GM12878 (cell line): ENCODE measurements at regions not wholly inside any gene's neighbourhood (a gene's known extent, or its start where the extent isn't known, plus 50 kb on each side); places are given as distances from the start of the nearest gene placed in this dataset.
"Not testable (repeated sequence)": the region's sequence is repeated elsewhere in the genome, so short reads cannot be mapped to it uniquely, and the experiment has no call there.

Experiments
- ATAC-seq: fragments of 200-7000 bp; cut with Tn5 transposase; 3 replicates; pipeline ENCODE4 v1.9.1; 2020; ENCODE audit warnings: mild to moderate bottlenecking, moderate library complexity
- BruUV-seq: library from RNA; stranded (reverse); fragments of 400-500 nt; replicated peaks from 2 replicates; lab custom pipeline; 2021; lab: Mats Ljungman, UMichigan
- CTCF ChIA-PET: fragments of 300-600 bp; sonication (Branson Sonifier 250); formaldehyde crosslinking; extraction: SDS; loops from one replicate; lab custom pipeline; 2021; ENCODE audit warnings: inconsistent platforms; lab: Yijun Ruan, JAX
- POLR2A ChIA-PET: fragments of 350-600 bp; formaldehyde crosslinking; extraction: SDS; loops from one replicate; lab custom pipeline; 2021; ENCODE audit warnings: inconsistent platforms; lab: Charles Lee
- RAD21 ChIA-PET: fragments of 300-600 bp; sonication (Branson Sonifier 250); formaldehyde crosslinking; loops from one replicate; lab custom pipeline; 2023; ENCODE audit warnings: antibody characterized with exemption; ENCODE audit not compliant: unreplicated experiment; lab: Charles Lee
- SMC1A ChIA-PET: fragments of 300-600 bp; sonication (Branson Sonifier 250); formaldehyde crosslinking; loops from one replicate; lab custom pipeline; 2023; ENCODE audit not compliant: unreplicated experiment, uncharacterized antibody; lab: Charles Lee
- DNase-seq: peaks from one replicate; pipeline ENCODE4 v3.0.0-alpha.2; 2011; ENCODE audit warnings: low read depth, low spot score
- FAIRE-seq: peaks from 3 replicates; lab custom pipeline; 2011; peaks lifted over from hg19 to GRCh38; lab: Jason Lieb, UNC
- H2AFZ ChIP-seq: 2 replicates; pipeline ENCODE4 v1.6.0; 2011; ENCODE audit warnings: low read depth, low read length, control low read depth; ENCODE audit not compliant: control insufficient read depth
- H3K27ac ChIP-seq: 2 replicates; pipeline ENCODE4 v1.5.1; 2011; ENCODE audit warnings: control low read depth; ENCODE audit not compliant: control insufficient read depth, insufficient read depth
- H3K27me3 ChIP-seq, 2 experiments: replicated peaks in 1 of 2; 2 replicates each; pipeline versions ENCODE4 v1.6.0 to v1.6.1; 2011; ENCODE audit warnings: low read length in 1 of 2; ENCODE audit not compliant: control insufficient read depth in 2 of 2, insufficient read depth in 2 of 2
- H3K36me3 ChIP-seq, 2 experiments: 2 replicates each; pipeline ENCODE4 v1.5.1; 2011; ENCODE audit warnings: low read length in 1 of 2; ENCODE audit not compliant: control insufficient read depth in 2 of 2, insufficient read depth in 2 of 2
- H3K4me1 ChIP-seq: 2 replicates; pipeline ENCODE4 v1.6.1; 2011; ENCODE audit warnings: mild to moderate bottlenecking, low read length, moderate library complexity, mixed read lengths; ENCODE audit not compliant: control insufficient read depth, insufficient read depth
- H3K4me2 ChIP-seq: 2 replicates; pipeline ENCODE4 v1.6.0; 2011; ENCODE audit warnings: control low read depth; ENCODE audit not compliant: control insufficient read depth, insufficient read depth
- H3K4me3 ChIP-seq: fragments of 200-600 bp; sonication (generic); 2 replicates; pipeline ENCODE4 v1.5.1; 2016
- H3K79me2 ChIP-seq: 2 replicates; pipeline ENCODE4 v1.6.0; 2011; ENCODE audit warnings: low read length; ENCODE audit not compliant: control insufficient read depth, insufficient read depth
- H3K9ac ChIP-seq: 2 replicates; pipeline ENCODE4 v1.8.0; 2011; ENCODE audit warnings: low read length, control low read depth, mixed read lengths; ENCODE audit not compliant: control insufficient read depth, insufficient read depth
- H3K9me3 ChIP-seq: replicated peaks from 3 replicates; pipeline ENCODE4 v1.5.1; 2011; ENCODE audit warnings: mild to moderate bottlenecking, low read length; ENCODE audit not compliant: control insufficient read depth, insufficient read depth
- H4K20me1 ChIP-seq: 2 replicates; pipeline ENCODE4 v1.6.0; 2011; ENCODE audit not compliant: control insufficient read depth, insufficient read depth
- CHD4 ChIP-seq: fragments of 200-600 bp; sonication (generic); IDR thresholded peaks from 2 replicates; pipeline ENCODE4 v1.6.1; 2016; ENCODE audit warnings: mild to moderate bottlenecking
- REST ChIP-seq: IDR thresholded peaks from 2 replicates; pipeline ENCODE4 v1.6.1; 2012; ENCODE audit warnings: mild to moderate bottlenecking, low read depth, low read length
- SPI1 ChIP-seq: IDR thresholded peaks from 2 replicates; pipeline ENCODE4 v1.6.1; 2011; ENCODE audit warnings: low read depth, mild to moderate bottlenecking, low read length, moderate library complexity, borderline replicate concordance; ENCODE audit not compliant: insufficient read depth
- WGBS: methylation state at CpG from one replicate; pipeline ENCODE4 v1.1.6; 2016; ENCODE audit warnings: low lambda C conversion rate; ENCODE audit not compliant: insufficient replicate concordance, insufficient coverage; ENCODE audit errors: missing lambda C conversion rate; 5-methylcytosine and 5-hydroxymethylcytosine counted together
- in situ Hi-C: fragments of 300-500 bp; cut with MboI; formaldehyde crosslinking; loops from 9 replicates; pipeline ENCODE4 v1.14.3; 2018; ENCODE audit warnings: mixed read lengths
- intact Hi-C: fragments of 100-400 bp; cut with micrococcal nuclease; formaldehyde crosslinking; loops from one replicate; pipeline ENCODE4 v1.14.2; 2022; ENCODE audit not compliant: unreplicated experiment

- BruUV-seq, H2AFZ ChIP-seq, H3K36me3 ChIP-seq, H3K27ac ChIP-seq, SMC1A ChIA-PET, H3K79me2 ChIP-seq, POLR2A ChIA-PET, in situ Hi-C loops, intact Hi-C loops, H3K4me2 ChIP-seq, DNase-seq, H3K4me1 ChIP-seq, H3K4me3 ChIP-seq, H3K27me3 ChIP-seq, H3K9me3 ChIP-seq, RAD21 ChIA-PET, H3K9ac ChIP-seq, H4K20me1 ChIP-seq: not testable (repeated sequence)
- 0 out of 2 replicates have a peak, but pooled peaks have one; percentile 2 for TF ChIP-seq SPI1
- CTCF ChIA-PET: interaction anchor here (2.0 to 13.2 kb wide), 3 partner anchors 7 to 24 kb away, joined by 10 to 205 read pairs (median 120); no protein-coding TSS in a partner anchor
- WGBS: 4% methylated on average over 4 of the region's 4 CpGs
- FAIRE-seq (peak; percentile 70), ATAC-seq (peak; percentile 18; the same call in 1 of the 3 replicates)
Observed at GRCh38 chr7:142487565-142487964, 229.7 kb upstream of the PRSS58 start.

- intact Hi-C loops: no loop called here
- in situ Hi-C loops: no loop called here
Observed at GRCh38 chr7:142487124-142487523, 229.3 kb upstream of the PRSS58 start.

More at GRCh38 chr7:142487124-142487523, 229.3 kb upstream of the PRSS58 start:
- Histone ChIP-seq H4K20me1 (no peaks in the 10 kb centered on the region), H3K9ac (no peak overlapping the region), H3K36me3 (no peaks in the 10 kb centered on the region), H3K27ac (no peak overlapping the region), H2AFZ (no peak overlapping the region), H3K27me3 (no peaks in the 10 kb centered on the region; a peak in 1 of 4 replicates), H3K4me1 (no peaks in the 10 kb centered on the region; the same call in 1 of the 2 replicates), H3K79me2 (no peaks in the 10 kb centered on the region), H3K4me2 (no peak overlapping the region), H3K9me3 (no peaks in the 10 kb centered on the region), H3K4me3 (no peak overlapping the region)
- no peak for ATAC-seq
- WGBS: 27% methylated on average over 4 of the region's 4 CpGs
- ChIA-PET POLR2A (no interaction called here), SMC1A (interaction anchor here (0.7 to 1.0 kb wide), 2 partner anchors 15 to 19 kb away, joined by 3 read pairs; no protein-coding TSS in a partner anchor), RAD21 (interaction anchor here (0.7 kb wide), 1 partner anchor 19 kb away, joined by 3 read pairs; no protein-coding TSS in a partner anchor), CTCF (interaction anchor here (0.9 to 13.2 kb wide), 6 partner anchors 7 to 101 kb away, joined by 3 to 205 read pairs (median 7); no protein-coding TSS in a partner anchor)
- TF ChIP-seq CHD4: no peak
- TF ChIP-seq REST: no peak
- no peak for DNase-seq
- no peak for FAIRE-seq
- BruUV-seq: no TSS peak
